ENCODE measurements at regions not wholly inside any gene's neighbourhood (a gene's known extent, or its start where the extent isn't known, plus 50 kb on each side); places are given as distances from the start of the nearest gene placed in this dataset.
A peak's percentile ranks its signal among the peaks of the same experiment; 100 is the strongest.

- ATAC-seq = no peak
- no peaks in the 10 kb centered on the region for H3K27me3 Mint-ChIP-seq
- H3K4me3 Mint-ChIP-seq = no peak overlapping the region
- H3K27ac Mint-ChIP-seq = no peak overlapping the region
- H3K4me1 Mint-ChIP-seq = no peaks in the 10 kb centered on the region
- no peaks in the 10 kb centered on the region for H3K9me3 Mint-ChIP-seq
- DNase-seq = no peak
Observed at GRCh38 chr22:48740086-48740730, 1087.5 kb downstream of the BRD1 start.

DNA sequence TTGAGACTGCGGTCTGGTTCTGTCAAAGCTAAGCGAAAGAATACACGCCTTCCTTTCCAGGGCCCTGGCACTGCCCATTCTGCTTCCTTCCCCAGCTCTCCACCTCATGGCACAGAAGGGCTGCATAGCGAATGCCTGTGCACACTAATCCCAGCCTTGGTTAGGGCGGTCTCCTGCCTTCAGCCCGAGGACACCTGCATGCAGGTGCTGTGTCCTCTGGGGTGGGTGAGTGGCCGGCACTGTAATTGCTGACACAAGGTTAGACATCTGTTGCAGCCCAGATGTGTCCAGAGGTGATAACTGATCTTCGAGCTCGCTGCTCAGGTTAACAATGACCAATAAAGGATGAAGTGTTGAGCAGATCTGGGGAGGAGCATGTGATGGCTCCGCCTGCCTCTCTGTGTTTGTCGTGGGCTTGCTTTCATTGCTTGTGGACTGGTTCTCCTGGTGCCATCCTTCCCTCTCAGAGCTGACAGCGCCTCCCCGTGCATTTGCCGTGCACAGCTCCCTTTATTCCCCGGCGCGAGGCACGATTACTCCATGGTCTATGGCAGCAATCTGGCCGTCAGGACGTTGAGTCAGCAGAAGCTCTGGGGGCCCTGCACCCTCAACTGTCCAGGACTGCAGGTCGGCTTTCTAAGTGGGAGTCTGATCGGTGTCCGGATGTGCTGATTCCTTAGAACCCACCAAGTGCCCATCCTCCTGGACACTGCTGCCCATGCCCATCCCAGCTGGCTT, 1088.2 kb downstream of the BRD1 start:
- H3K27me3 Mint-ChIP-seq = no peaks in the 10 kb centered on the region
- no peak for ATAC-seq
- no peak overlapping the region for H3K4me3 Mint-ChIP-seq
- DNase-seq = no peak
- H3K27ac Mint-ChIP-seq = no peak overlapping the region
- no peaks in the 10 kb centered on the region for H3K4me1 Mint-ChIP-seq
- H3K9me3 Mint-ChIP-seq = no peaks in the 10 kb centered on the region

DNA sequence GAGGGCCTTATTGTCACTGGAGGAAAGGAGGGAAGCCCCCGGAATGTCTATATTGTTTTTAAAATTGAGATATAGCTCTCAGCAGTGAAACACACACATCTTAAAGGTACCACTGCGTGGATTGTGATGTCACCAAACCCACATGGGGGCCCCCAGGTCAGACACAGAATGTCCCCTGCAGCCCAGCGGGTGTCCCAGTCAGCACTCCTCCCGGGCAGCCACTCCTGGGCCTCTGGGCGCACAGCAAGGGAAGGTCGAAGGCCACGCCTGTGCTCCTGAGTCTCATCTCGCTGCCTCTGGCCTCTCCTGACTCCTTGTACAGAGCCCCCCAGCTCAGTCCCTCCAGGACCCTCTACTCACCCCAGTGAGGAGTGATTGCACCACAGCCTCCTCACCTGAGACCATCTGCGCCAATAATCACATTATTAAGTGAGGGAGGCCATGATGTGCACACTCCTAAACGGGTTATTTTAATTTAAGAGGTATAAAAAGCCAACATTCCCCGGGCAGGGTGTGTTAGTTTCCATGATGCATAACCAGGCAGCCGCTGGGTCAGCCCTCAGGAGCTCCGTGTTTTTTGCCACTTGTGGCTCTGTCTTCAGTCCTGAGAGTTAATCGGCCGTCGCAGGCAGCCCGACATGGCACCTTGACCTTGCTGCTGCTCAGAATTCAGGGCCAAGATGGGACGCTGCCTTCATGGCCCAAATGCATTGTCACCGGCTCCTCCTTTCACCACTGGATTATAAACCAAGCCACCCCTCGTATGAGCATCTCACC, 1089.3 kb downstream of the BRD1 start:
- Mint-ChIP-seq H3K4me1 (no peaks in the 10 kb centered on the region), H3K4me3 (no peak overlapping the region), H3K27me3 (peaks cover 8% of the 10 kb centered on the region), H3K27ac (no peak overlapping the region), H3K9me3 (no peaks in the 10 kb centered on the region)
- no peak for DNase-seq
- ATAC-seq = no peak

GRCh38 chr22:48737461-48738203, 1090.0 kb downstream of the BRD1 start:
- Mint-ChIP-seq H3K9me3 (no peaks in the 10 kb centered on the region), H3K4me1 (no peaks in the 10 kb centered on the region), H3K27ac (no peak overlapping the region), H3K4me3 (no peak overlapping the region), H3K27me3 (peaks cover 8% of the 10 kb centered on the region)
- no peak for ATAC-seq
- DNase-seq = no peak

- Mint-ChIP-seq H3K27me3 (peaks cover 8% of the 10 kb centered on the region), H3K27ac (no peak overlapping the region), H3K9me3 (no peaks in the 10 kb centered on the region), H3K4me1 (no peaks in the 10 kb centered on the region), H3K4me3 (no peak overlapping the region)
- DNase-seq (no peak), ATAC-seq (no peak)
Observed at GRCh38 chr22:48736593-48737460, 1090.8 kb downstream of the BRD1 start.

- Mint-ChIP-seq H3K4me3 (no peak overlapping the region), H3K27me3 (peaks cover 8% of the 10 kb centered on the region), H3K4me1 (no peaks in the 10 kb centered on the region), H3K9me3 (no peaks in the 10 kb centered on the region), H3K27ac (peak overlapping the region in 1 of 2 donors; percentile 64)
- DNase-seq = no peak
- ATAC-seq = no peak
Observed at GRCh38 chr22:48734961-48735360, 1092.7 kb downstream of the BRD1 start.

GRCh38 chr22:48734359-48734758, 1093.3 kb downstream of the BRD1 start:
- peaks cover 8% of the 10 kb centered on the region for H3K27me3 Mint-ChIP-seq
- no peak overlapping the region for H3K4me3 Mint-ChIP-seq
- DNase-seq (no peak), ATAC-seq (no peak)
- no peaks in the 10 kb centered on the region for H3K9me3 Mint-ChIP-seq
- no peaks in the 10 kb centered on the region for H3K4me1 Mint-ChIP-seq
- H3K27ac Mint-ChIP-seq = no peak overlapping the region

DNA sequence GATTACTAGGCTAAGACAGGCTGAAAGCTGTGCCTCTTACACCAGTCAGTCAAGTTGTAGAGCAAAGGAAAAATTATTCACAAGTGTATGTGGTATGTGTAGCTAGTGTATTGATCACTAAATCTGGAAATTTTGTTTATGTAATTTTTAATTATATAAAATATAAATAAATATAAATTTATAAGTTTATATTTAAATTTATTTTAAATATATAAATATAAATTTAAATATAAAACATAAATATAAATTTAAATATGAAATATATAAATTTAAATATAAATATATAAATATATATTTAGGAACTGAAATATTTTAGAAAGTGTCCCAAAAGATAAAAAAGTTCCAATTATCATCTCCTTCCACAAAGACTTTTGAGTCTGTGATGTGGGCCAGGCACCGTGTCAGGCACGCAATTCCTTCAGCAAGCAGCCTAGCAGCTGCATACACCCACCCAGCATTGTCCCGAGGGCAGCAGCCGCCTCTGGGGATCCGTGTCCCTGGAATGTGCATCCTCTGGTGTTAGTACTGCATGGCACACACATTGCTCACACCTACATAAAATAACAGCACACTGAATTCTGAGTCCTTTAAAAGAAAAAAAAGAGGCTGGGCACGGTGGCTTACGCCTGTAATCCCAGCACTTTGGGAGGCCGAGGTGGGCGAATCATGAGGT, 1098.0 kb downstream of the BRD1 start:
- peaks cover 23% of the 10 kb centered on the region for H3K27me3 Mint-ChIP-seq
- no peaks in the 10 kb centered on the region for H3K4me1 Mint-ChIP-seq
- no peak for DNase-seq
- no peak overlapping the region for H3K27ac Mint-ChIP-seq
- ATAC-seq = no peak
- H3K4me3 Mint-ChIP-seq = no peak overlapping the region
- H3K9me3 Mint-ChIP-seq = peaks cover 0 to 10% of the 10 kb centered on the region in 2 donors

- Mint-ChIP-seq H3K4me3 (no peak overlapping the region), H3K27ac (no peak overlapping the region), H3K9me3 (peaks cover 0 to 10% of the 10 kb centered on the region in 2 donors), H3K27me3 (peaks cover 25% of the 10 kb centered on the region), H3K4me1 (no peaks in the 10 kb centered on the region)
- DNase-seq = no peak
- ATAC-seq = no peak
Observed at GRCh38 chr22:48727454-48728058, 1100.1 kb downstream of the BRD1 start.

- no peak for DNase-seq
- H3K4me1 Mint-ChIP-seq = no peaks in the 10 kb centered on the region
- H3K4me3 Mint-ChIP-seq = no peak overlapping the region
- H3K27me3 Mint-ChIP-seq = peaks cover 25% of the 10 kb centered on the region
- H3K9me3 Mint-ChIP-seq = peaks cover 0 to 10% of the 10 kb centered on the region in 2 donors
- no peak overlapping the region for H3K27ac Mint-ChIP-seq
- no peak for ATAC-seq
Observed at GRCh38 chr22:48724899-48725298, 1102.8 kb downstream of the BRD1 start.

- Mint-ChIP-seq H3K4me1 (peaks cover 14% of the 10 kb centered on the region), H3K27me3 (peaks cover 40% of the 10 kb centered on the region), H3K27ac (no peak overlapping the region), H3K9me3 (peaks cover 0 to 10% of the 10 kb centered on the region in 2 donors), H3K4me3 (no peak overlapping the region)
- ATAC-seq (no peak), DNase-seq (no peak)
Observed at GRCh38 chr22:48722661-48723060, 1105.0 kb downstream of the BRD1 start.

- DNase-seq = no peak
- Mint-ChIP-seq H3K27ac (no peak overlapping the region), H3K4me1 (peaks cover 18% of the 10 kb centered on the region), H3K4me3 (no peak overlapping the region), H3K27me3 (peaks cover 52% of the 10 kb centered on the region), H3K9me3 (peaks cover 0 to 9% of the 10 kb centered on the region in 2 donors)
- no peak for ATAC-seq
Observed at GRCh38 chr22:48721395-48721669, 1106.3 kb downstream of the BRD1 start.

DNA sequence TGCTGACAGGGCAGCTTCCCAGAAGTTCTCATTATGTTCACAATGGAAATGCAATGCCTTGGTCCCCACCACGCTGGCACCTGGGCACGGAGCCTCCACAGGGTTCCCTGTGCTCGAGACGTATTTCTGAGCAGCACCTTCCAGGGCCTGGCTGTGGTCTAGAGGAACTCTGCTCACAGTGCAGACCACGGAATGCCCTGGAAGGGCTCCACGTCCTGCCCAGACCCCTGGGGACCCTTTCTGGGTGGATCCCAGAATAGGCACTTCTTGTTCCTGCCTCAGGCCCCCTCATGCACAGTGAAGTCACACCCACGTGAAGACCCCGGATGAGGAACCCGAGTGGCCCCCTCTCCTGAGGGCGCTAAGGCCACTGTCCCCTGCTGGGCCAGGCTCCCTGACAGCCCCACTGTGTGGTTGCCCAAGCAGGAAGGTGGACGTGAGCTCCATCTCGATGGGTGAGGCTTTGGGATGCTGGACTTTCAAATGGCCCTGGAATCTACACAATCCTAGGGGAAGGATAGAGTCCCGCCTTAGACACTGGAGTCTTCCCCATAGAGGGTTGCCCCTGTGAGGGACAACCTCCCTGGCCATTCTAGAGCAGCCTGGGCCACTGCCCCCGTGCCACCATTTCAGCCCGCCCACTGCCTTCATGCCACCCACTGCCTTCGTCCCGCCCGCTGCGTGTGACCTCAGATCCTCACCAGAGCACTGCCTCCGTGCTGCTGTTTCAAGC, 1106.8 kb downstream of the BRD1 start:
- H3K4me3 Mint-ChIP-seq = no peak overlapping the region
- H3K27me3 Mint-ChIP-seq = peaks cover 52% of the 10 kb centered on the region
- H3K27ac Mint-ChIP-seq = no peak overlapping the region
- peaks cover 0 to 6% of the 10 kb centered on the region in 2 donors for H3K9me3 Mint-ChIP-seq
- no peak for DNase-seq
- no peak for ATAC-seq
- peaks cover 18% of the 10 kb centered on the region for H3K4me1 Mint-ChIP-seq

Data from stimulated activated naive CD8-positive, alpha-beta T cell treated with anti-CD3 and anti-CD28 coated beads, Interleukin-15, amount 100 ng/mL, for 72 hours (primary cell).